HG02610 (cell line): ENCODE measurements at regions not wholly inside any gene's neighbourhood (a gene's known extent, or its start where the extent isn't known, plus 50 kb on each side); places are given as distances from the start of the nearest gene placed in this dataset.

Experiments
- ATAC-seq: cut with Tn5 transposase; IDR thresholded peaks from one replicate; pipeline ENCODE4 v1.9.1; 2021; ENCODE audit warnings: mild to moderate bottlenecking, moderate library complexity; ENCODE audit not compliant: unreplicated experiment

DNA sequence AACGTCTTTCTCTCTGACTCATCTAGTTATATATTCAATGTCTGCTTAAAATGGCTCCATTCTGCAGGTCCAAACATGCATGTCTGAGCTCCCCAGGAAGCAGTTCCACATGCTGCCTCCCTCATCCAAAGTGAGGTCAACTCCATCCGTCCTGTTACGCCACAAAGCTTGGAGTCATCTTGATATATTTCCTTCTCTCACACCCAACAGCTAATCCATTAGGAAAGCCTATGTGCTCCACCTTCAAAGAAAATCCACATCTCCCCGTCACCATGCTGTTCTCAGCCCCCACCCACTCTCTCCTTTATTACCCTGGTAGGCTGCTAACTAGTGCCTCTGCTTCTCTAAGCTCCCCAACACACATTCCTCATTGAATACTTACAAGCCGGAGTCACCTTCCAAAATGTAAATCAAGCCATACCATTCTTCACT, 130.2 kb upstream of the SYNDIG1 start:
- ATAC-seq, result no peak

DNA sequence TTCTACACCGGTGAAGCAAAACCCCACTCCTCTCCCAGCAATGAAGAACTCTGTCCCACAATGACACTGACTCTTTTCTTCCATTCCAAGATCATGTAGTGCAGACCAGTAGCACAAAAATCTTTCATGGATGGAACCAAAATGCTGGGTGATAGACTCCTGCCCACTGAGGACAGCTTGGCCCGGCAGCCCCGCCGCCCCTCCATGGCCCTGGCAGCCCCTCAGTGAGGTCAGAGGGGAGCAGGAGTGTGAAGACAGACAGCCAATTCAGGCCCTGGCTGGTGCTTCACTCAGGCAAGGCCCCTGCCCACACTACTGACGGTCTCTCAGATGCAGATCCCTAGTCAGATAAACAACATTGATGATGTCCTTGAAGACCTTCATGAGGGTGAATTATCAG, 131.9 kb upstream of the SYNDIG1 start:
- ATAC-seq, result no peak

DNA sequence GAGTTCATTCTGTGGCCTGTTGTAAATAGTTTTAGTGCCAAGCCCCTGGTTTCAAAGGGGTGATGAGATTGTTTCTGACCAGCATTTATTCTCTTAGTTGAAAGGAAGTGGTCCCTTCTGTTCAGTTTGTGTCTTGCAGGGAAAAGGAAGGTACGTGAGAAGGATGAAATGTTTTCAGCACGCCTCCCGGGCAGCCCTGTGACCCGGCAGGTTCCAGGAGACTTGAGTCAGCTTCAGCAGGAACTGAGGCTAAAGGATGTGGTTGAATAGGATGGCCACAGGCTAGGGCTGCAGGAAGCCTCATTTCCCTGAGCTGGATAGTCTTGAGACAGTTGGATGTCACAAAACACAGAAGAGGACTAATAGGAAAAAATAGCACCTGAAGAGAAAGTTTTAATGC, 132.4 kb upstream of the SYNDIG1 start:
- no peak for ATAC-seq

- no peak for ATAC-seq
These were observed 134.6 kb upstream of the SYNDIG1 start for GRCh38 chr20:24334830-24335229.

DNA sequence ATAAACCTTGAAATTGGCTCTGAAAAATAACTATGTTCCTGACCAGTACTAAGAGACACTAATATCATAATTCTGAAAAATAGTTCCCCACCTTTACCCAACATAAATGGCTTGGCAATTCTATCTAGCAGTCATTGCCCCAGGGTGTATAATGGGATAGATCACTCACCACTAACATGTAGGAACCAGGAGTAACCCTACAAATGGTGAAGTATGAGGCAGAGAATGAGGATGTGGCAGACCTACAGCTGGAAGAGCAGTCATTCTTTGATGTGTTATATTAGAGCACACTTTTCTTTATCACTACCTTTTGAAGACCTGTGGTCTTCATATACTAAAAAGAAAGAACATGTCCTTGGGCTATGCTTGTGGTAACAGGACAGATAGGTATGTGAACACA, 136.5 kb upstream of the SYNDIG1 start:
- ATAC-seq, result no peak

DNA sequence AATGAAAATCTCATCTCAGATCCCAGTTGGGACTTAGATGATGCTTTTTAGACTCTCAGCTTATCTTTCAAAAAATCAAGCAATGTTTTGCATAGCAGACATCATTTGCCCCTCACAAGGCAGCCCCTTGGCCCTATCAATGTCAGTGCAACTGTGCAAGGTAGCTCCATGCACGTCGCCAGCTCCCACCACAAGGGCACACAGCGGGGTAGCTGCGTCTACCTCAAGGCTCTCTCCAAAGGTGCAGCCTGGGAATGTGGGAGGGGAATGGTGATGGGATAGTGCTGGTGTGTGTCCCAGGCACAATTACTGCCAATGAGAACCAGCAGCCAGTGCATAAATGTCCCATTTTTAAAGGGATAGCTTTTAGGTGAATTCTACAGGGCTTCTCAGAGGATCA, 137.5 kb upstream of the SYNDIG1 start:
- no peak for ATAC-seq

GRCh38 chr20:24328901-24329300, 140.5 kb upstream of the SYNDIG1 start:
- ATAC-seq, result no peak

DNA sequence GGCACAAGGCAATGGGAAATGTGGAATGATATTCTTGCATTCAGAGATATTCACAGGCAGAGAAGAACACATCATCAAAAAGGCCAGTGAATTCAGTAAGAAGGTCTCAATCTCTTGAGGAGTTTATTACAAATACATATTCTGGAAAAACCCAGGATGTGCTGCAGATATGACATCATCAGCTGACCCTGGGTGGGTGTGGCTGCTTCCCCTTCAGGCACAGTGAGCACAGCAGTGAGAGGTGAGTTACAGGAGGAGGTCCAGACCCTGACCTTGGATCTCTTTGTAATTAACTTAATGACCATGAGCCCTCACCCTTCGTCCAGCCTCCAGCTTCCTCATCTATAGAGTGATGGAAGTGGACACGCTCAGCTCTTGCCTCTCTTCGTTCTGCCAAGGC, 147.5 kb upstream of the SYNDIG1 start:
- ATAC-seq, result no peak

- ATAC-seq, result no peak
These were observed 150.7 kb upstream of the SYNDIG1 start for GRCh38 chr20:24318569-24319352.

GRCh38 chr20:24317224-24317623, 152.2 kb upstream of the SYNDIG1 start:
- ATAC-seq, result no peak

- ATAC-seq, result no peak
These were observed 152.7 kb upstream of the SYNDIG1 start for GRCh38 chr20:24316731-24317130.

GRCh38 chr20:24314053-24314452, 155.4 kb upstream of the SYNDIG1 start:
- ATAC-seq, result no peak

GRCh38 chr20:24309596-24309995, 159.8 kb upstream of the SYNDIG1 start:
- ATAC-seq, result no peak

- ATAC-seq, result no peak
These were observed 164.1 kb upstream of the SYNDIG1 start for GRCh38 chr20:24305371-24305770.

- ATAC-seq, result no peak
These were observed 165.1 kb upstream of the SYNDIG1 start for GRCh38 chr20:24304291-24304690.

DNA sequence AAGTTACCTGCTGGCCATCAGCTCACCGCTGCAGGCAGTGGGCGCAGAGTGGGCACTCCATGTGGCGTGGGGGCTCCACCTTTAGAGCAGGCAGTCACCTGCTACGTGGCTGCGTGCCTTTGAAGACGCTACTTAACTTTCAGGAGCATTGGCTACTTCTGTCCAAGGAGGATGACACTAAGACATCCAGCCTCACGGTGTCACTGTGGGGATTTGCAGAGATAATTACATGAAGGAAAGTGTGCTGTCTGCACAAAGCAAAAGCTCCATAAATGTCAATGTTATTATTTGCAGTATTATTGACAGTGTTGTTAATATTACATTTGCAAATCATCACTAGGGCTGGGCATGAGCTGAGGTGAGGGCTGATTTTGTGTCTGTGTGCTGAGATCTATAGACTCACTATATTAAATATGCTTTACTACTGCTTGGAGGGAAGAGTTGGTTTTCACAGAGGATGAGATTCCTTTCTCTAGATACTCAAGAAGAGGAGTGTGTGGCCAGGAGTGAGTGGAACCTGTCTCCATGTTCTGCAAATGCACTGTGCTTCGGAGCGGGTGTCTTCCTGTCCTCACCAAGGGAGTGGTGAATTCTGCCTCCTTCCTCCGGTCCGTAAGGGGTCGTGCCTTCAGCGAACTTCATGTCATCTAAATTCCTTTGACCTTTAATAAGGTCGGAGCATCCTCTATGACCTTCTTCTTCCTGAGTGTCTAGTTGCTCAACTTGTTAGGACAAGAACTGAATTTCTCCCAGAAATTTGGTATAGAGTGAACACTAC, 165.8 kb upstream of the SYNDIG1 start:
- ATAC-seq, result no peak

DNA sequence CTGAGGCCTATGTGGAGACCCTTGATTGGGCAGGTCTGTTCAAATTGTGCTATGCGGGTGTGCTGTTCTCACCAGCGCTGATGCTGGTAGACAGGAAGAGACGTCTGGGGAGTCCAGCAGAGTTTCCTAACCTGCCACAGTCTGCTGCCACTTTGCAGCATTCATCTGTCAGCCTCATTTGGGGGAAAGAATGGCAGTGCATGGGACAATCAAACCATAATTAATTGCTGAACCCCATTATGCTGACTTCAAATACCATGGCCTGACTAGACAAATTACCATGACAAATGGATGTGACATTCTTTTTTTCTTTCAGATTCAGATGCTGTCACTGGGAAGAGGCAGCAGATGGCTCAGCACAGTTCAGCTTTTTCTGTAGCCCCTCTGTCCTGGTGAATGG, 171.4 kb upstream of the SYNDIG1 start:
- no peak for ATAC-seq

- no peak for ATAC-seq
These were observed 172.8 kb upstream of the SYNDIG1 start for GRCh38 chr20:24296477-24297261.

- no peak for ATAC-seq
These were observed 178.4 kb upstream of the SYNDIG1 start for GRCh38 chr20:24291014-24291413.

DNA sequence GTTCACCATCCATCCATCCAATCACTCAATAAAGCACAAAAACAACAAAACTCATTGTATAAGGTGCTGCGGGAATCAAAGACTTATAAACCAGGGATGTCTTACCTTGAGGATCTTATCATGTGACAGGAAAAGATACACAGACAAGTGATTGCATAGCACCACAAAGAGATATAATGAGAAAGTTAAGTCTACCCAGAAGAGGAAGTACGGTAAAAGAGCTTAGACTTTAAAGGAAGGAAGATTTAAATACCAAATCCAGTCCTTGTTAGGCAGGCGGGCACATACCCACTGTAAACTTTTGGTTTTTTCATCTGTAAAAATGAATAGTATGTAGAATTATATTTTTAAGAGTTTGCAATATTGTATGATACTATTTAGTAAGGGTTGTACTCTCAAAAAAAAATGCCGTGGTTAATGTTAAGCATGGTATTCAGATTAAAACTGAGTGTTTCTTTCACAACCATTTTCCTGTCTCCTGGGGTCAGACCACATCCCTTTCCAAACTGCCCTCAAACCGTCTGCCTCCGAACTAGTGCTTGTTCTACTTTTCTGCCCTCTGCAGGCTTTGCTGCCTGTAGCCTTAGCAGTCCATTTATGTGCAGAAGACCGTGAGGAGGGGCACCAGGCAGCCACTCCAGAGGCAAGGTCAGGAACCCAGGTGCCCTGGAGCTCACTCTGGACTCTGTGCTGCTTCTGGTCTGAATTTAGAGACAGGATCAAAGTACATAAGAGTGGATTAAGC, 179.5 kb upstream of the SYNDIG1 start:
- no peak for ATAC-seq

- no peak for ATAC-seq
These were observed 186.2 kb upstream of the SYNDIG1 start for GRCh38 chr20:24283186-24283585.
